ENCODE measurements at regions not wholly inside any gene's neighbourhood (a gene's known extent, or its start where the extent isn't known, plus 50 kb on each side); places are given as distances from the start of the nearest gene placed in this dataset.

DNA sequence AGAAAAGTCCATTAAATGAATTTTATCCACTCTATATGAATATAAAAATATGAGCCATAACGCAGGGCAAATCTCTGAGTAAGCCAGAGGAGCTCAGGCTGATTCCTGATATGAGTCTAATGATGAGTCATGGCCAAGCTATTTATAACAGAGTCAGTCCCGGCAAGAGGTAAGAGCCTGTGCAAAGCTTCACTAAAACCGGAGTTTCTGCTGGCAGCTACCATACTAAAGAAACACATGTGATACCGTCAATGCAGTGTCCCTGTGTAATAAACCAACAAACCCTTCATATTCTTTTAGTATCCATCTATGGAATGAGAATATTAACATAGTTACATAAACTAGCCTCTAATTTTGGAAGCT is 319.4 kb downstream of the KCNC2 start:
- no peaks in the 10 kb centered on the region for H3K27me3 Mint-ChIP-seq (ENCODE audit: low read depth)
- peaks cover 8% of the 10 kb centered on the region for H3K4me1 Mint-ChIP-seq (ENCODE audit: low read depth)
- no peaks in the 10 kb centered on the region for H3K9me3 Mint-ChIP-seq
- no peak for DNase-seq (ENCODE audit: low spot score)
- no peak overlapping the region for H3K4me3 Mint-ChIP-seq
- no peaks in the 10 kb centered on the region for H3K36me3 Mint-ChIP-seq (ENCODE audit: low read depth)
- no peak overlapping the region for H3K27ac Mint-ChIP-seq

- Mint-ChIP-seq H3K36me3 (ENCODE audit: low read depth) (no peaks in the 10 kb centered on the region), H3K4me1 (ENCODE audit: low read depth) (peaks cover 8% of the 10 kb centered on the region), H3K27ac (no peak overlapping the region), H3K27me3 (ENCODE audit: low read depth) (no peaks in the 10 kb centered on the region), H3K9me3 (no peaks in the 10 kb centered on the region), H3K4me3 (no peak overlapping the region)
- DNase-seq (ENCODE audit: low spot score), result no peak
These were observed 318.5 kb downstream of the KCNC2 start for GRCh38 chr12:74891083-74891668.

DNA sequence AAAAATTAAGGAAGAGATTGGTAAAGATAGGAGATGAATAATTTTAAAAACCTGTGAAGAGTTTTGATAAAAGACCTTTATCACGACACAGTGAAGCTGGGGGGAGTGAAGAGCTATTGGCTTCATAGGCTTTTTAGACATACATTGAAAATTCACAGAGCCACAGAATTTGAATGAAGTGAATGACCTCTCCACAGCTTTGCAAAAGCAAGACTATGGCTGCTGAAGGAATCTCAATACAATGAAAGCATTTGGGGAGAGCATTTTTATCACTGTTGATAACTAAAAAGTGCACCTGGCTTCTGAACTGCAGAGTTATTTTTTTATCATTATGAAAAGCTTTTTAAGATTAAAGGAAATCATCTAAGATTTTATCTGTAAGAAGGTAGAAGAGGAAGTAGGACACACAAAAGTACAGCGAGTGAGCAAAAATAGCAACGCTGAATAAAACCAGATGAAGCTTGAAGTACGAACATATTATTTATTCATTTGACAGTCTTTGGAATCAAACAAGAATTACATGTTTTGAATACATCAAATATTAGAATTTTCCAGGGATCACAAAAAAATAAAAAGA is 317.5 kb downstream of the KCNC2 start:
- DNase-seq (ENCODE audit: low spot score), result no peak
- H3K27ac Mint-ChIP-seq, result no peak overlapping the region
- H3K4me1 Mint-ChIP-seq (ENCODE audit: low read depth), result peaks cover 8% of the 10 kb centered on the region
- no peaks in the 10 kb centered on the region for H3K27me3 Mint-ChIP-seq (ENCODE audit: low read depth)
- H3K36me3 Mint-ChIP-seq (ENCODE audit: low read depth), result no peaks in the 10 kb centered on the region
- no peaks in the 10 kb centered on the region for H3K9me3 Mint-ChIP-seq
- H3K4me3 Mint-ChIP-seq, result no peak overlapping the region

- H3K27me3 Mint-ChIP-seq (ENCODE audit: low read depth), result no peaks in the 10 kb centered on the region
- no peak overlapping the region for H3K4me3 Mint-ChIP-seq
- DNase-seq (ENCODE audit: low spot score), result no peak
- H3K36me3 Mint-ChIP-seq (ENCODE audit: low read depth), result no peaks in the 10 kb centered on the region
- H3K9me3 Mint-ChIP-seq, result no peaks in the 10 kb centered on the region
- H3K27ac Mint-ChIP-seq, result no peak overlapping the region
- peaks cover 13% of the 10 kb centered on the region for H3K4me1 Mint-ChIP-seq (ENCODE audit: low read depth)
These were observed 313.5 kb downstream of the KCNC2 start for GRCh38 chr12:74896186-74896585.

- no peak for DNase-seq (ENCODE audit: low spot score)
- H3K9me3 Mint-ChIP-seq, result no peaks in the 10 kb centered on the region
- no peaks in the 10 kb centered on the region for H3K27me3 Mint-ChIP-seq (ENCODE audit: low read depth)
- peak overlapping the region; percentile 39 for H3K4me3 Mint-ChIP-seq
- no peaks in the 10 kb centered on the region for H3K36me3 Mint-ChIP-seq (ENCODE audit: low read depth)
- peaks cover 7% of the 10 kb centered on the region for H3K4me1 Mint-ChIP-seq (ENCODE audit: low read depth)
- H3K27ac Mint-ChIP-seq, result peak overlapping the region; percentile 81
These were observed 312.0 kb downstream of the KCNC2 start for GRCh38 chr12:74897425-74898211.

DNA sequence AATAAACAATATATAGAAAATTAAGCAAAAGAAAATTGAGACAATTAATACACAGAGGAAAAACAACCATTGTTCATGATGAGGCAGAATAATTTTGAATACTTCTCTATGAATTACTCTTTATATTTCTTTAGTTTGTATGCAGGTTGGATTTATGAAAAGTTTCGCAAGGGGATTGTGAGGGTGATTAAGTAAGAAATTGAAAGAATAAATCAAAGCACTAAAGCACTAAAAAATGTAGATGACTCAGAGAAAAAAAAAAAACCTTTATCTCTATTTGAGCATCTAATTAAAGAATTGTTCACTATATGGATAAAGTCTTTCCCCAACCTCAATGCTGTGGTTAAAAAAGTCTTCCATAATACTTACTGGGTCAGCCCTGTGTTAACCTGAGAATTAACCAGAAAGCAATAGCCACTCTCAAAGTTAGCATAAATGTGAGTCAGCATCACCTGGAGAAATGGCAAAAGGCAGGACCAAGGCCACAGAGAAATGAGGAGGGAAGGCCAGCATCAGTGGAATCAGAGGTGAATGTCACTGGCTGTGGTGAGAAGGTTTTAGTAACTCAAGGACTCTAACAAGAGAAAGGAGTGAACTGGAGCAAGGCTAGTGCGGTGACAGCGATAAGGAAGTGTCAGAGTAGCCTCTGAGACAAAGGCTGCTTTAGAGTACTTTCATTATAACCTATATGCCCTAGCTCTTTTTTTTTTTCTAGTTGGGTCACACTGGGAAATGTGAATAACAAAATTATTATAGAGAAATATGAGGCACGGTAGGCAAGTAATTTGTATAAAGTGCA is 310.4 kb downstream of the KCNC2 start:
- H3K4me3 Mint-ChIP-seq, result no peak overlapping the region
- H3K27ac Mint-ChIP-seq, result no peak overlapping the region
- no peaks in the 10 kb centered on the region for H3K9me3 Mint-ChIP-seq
- DNase-seq (ENCODE audit: low spot score), result no peak
- no peaks in the 10 kb centered on the region for H3K27me3 Mint-ChIP-seq (ENCODE audit: low read depth)
- peaks cover 7% of the 10 kb centered on the region for H3K4me1 Mint-ChIP-seq (ENCODE audit: low read depth)
- no peaks in the 10 kb centered on the region for H3K36me3 Mint-ChIP-seq (ENCODE audit: low read depth)

DNA sequence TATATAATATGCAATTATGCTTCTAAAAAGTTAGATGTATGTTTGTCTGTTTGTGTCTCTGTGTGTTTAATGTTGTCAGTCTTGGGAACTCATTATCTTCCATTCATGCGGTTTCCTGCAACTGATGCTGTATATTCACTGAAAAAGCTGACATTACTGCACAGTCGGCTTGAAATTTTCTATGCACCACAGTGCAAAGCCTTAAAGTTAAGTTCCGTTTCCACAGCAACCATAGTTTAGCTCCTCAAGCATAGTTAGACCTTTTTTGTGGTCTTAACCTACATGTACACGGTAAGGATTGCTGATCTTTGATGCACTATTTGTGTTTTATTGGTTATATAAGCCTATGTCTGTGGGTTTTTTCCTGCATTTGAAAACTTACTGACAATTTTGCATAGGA is 309.4 kb downstream of the KCNC2 start:
- no peaks in the 10 kb centered on the region for H3K36me3 Mint-ChIP-seq (ENCODE audit: low read depth)
- no peak for DNase-seq (ENCODE audit: low spot score)
- no peaks in the 10 kb centered on the region for H3K9me3 Mint-ChIP-seq
- no peak overlapping the region for H3K4me3 Mint-ChIP-seq
- H3K4me1 Mint-ChIP-seq (ENCODE audit: low read depth), result peaks cover 7% of the 10 kb centered on the region
- no peak overlapping the region for H3K27ac Mint-ChIP-seq
- no peaks in the 10 kb centered on the region for H3K27me3 Mint-ChIP-seq (ENCODE audit: low read depth)

GRCh38 chr12:74903522-74903921 is 306.1 kb downstream of the KCNC2 start:
- no peak overlapping the region for H3K27ac Mint-ChIP-seq
- H3K9me3 Mint-ChIP-seq, result no peaks in the 10 kb centered on the region
- H3K27me3 Mint-ChIP-seq (ENCODE audit: low read depth), result no peaks in the 10 kb centered on the region
- DNase-seq (ENCODE audit: low spot score), result no peak
- H3K36me3 Mint-ChIP-seq (ENCODE audit: low read depth), result no peaks in the 10 kb centered on the region
- no peak overlapping the region for H3K4me3 Mint-ChIP-seq
- H3K4me1 Mint-ChIP-seq (ENCODE audit: low read depth), result peaks cover 2% of the 10 kb centered on the region

DNA sequence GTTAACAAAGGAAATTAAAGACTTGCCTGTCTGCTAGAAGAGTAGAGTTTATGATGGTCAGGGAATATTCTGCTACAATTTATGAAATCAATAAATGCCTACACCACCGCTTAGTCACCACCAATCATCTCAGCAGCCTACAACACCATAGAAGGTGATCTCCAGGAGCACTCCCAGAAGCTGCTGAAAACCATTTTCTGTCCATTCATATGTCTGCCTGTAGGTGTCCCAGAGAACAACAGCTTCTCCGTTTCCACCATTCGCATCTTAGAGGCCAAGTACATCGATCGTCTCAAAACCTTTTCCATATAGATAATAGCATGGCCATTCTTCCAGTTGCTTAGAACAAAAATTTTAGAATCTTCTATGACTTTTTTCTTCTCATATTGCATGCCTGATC is 303.4 kb downstream of the KCNC2 start:
- Mint-ChIP-seq H3K27ac (no peak overlapping the region), H3K9me3 (no peaks in the 10 kb centered on the region), H3K4me1 (ENCODE audit: low read depth) (no peaks in the 10 kb centered on the region), H3K4me3 (no peak overlapping the region), H3K36me3 (ENCODE audit: low read depth) (no peaks in the 10 kb centered on the region), H3K27me3 (ENCODE audit: low read depth) (no peaks in the 10 kb centered on the region)
- no peak for DNase-seq (ENCODE audit: low spot score)

GRCh38 chr12:74910831-74911230 is 298.8 kb downstream of the KCNC2 start:
- Mint-ChIP-seq H3K27ac (no peak overlapping the region), H3K4me3 (no peak overlapping the region), H3K9me3 (no peaks in the 10 kb centered on the region), H3K36me3 (ENCODE audit: low read depth) (no peaks in the 10 kb centered on the region), H3K27me3 (ENCODE audit: low read depth) (no peaks in the 10 kb centered on the region), H3K4me1 (ENCODE audit: low read depth) (no peaks in the 10 kb centered on the region)
- DNase-seq (ENCODE audit: low spot score), result no peak

- Mint-ChIP-seq H3K4me1 (ENCODE audit: low read depth) (no peaks in the 10 kb centered on the region), H3K9me3 (no peaks in the 10 kb centered on the region), H3K4me3 (no peak overlapping the region), H3K36me3 (ENCODE audit: low read depth) (no peaks in the 10 kb centered on the region), H3K27ac (no peak overlapping the region), H3K27me3 (ENCODE audit: low read depth) (no peaks in the 10 kb centered on the region)
- DNase-seq (ENCODE audit: low spot score), result no peak
These were observed 295.3 kb downstream of the KCNC2 start for GRCh38 chr12:74914378-74914777.

DNA sequence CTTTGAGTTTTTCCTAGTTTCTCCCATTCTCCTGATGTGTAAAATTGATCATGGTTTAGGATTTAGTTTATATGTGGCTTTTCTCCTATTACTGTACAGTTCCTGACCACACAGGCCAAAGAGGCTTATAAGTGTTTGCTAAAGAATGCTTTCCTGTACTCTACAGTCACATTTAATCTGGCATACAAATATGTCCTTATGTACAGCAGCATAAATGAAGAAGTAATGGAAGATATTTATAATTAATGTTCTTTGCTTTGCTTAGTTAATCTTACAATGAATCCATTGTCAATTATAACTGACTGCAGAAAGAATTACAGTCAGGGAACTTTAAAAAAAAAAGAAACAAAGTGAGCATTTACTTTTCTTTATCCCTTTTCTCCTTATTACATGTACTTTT is 293.9 kb downstream of the KCNC2 start:
- Mint-ChIP-seq H3K4me1 (ENCODE audit: low read depth) (no peaks in the 10 kb centered on the region), H3K9me3 (no peaks in the 10 kb centered on the region), H3K36me3 (ENCODE audit: low read depth) (no peaks in the 10 kb centered on the region), H3K4me3 (no peak overlapping the region), H3K27ac (no peak overlapping the region), H3K27me3 (ENCODE audit: low read depth) (no peaks in the 10 kb centered on the region)
- DNase-seq (ENCODE audit: low spot score), result no peak

DNA sequence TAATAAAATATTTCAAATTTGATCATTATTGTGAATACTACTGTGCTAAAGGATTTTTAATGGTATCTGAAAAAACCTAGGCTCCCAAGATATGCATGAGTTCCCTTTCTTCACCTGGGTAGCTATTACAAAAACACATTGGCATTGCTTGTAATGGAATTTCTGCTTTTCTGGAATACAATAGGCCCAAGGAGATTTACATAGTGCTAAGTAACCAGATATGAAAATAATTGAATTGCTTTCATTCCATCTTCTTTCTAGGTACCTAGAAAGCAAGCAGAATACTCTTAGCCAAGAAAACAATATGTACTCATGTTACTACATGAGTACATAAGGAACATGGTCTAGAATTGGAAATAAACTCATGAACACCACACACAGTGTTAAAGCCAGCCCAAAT is 291.9 kb downstream of the KCNC2 start:
- Mint-ChIP-seq H3K36me3 (ENCODE audit: low read depth) (no peaks in the 10 kb centered on the region), H3K27me3 (ENCODE audit: low read depth) (no peaks in the 10 kb centered on the region), H3K27ac (no peak overlapping the region), H3K4me1 (ENCODE audit: low read depth) (no peaks in the 10 kb centered on the region), H3K9me3 (no peaks in the 10 kb centered on the region), H3K4me3 (no peak overlapping the region)
- DNase-seq (ENCODE audit: low spot score), result no peak

- Mint-ChIP-seq H3K4me3 (no peak overlapping the region), H3K4me1 (ENCODE audit: low read depth) (no peaks in the 10 kb centered on the region), H3K27ac (no peak overlapping the region)
These were observed 291.3 kb downstream of the KCNC2 start for GRCh38 chr12:74918291-74918690.

More at GRCh38 chr12:74918291-74918690, 291.3 kb downstream of the KCNC2 start:
- no peak for DNase-seq (ENCODE audit: low spot score)
- Mint-ChIP-seq H3K27me3 (ENCODE audit: low read depth) (no peaks in the 10 kb centered on the region), H3K36me3 (ENCODE audit: low read depth) (no peaks in the 10 kb centered on the region), H3K9me3 (peaks cover 3% of the 10 kb centered on the region)

Measured in T-helper 2 cell treated with Interferon-gamma antibody and Interleukin-4, amounts not matched to agents 5 μg/mL and 100 μg/mL, for 36 hours (primary cell).